C4-2B (cell line): ENCODE measurements at regions not wholly inside any gene's neighbourhood (a gene's known extent, or its start where the extent isn't known, plus 50 kb on each side); places are given as distances from the start of the nearest gene placed in this dataset.
"Not testable (repeated sequence)": the region's sequence is repeated elsewhere in the genome, so short reads cannot be mapped to it uniquely, and the experiment has no call there.

Experiments used
- H3K27ac ChIP-seq: fragments of 450-650 bp; 2 replicates; pipeline ENCODE4 v1.5.1; 2017
- CTCF ChIP-seq: fragments of 450-650 bp; conservative IDR thresholded peaks from 2 replicates; pipeline ENCODE4 v1.5.1; 2017; ENCODE audit warnings: mild to moderate bottlenecking
- ZFX ChIP-seq: fragments of 450-650 bp; IDR thresholded peaks from 2 replicates; pipeline ENCODE4 v1.6.1; 2017

DNA sequence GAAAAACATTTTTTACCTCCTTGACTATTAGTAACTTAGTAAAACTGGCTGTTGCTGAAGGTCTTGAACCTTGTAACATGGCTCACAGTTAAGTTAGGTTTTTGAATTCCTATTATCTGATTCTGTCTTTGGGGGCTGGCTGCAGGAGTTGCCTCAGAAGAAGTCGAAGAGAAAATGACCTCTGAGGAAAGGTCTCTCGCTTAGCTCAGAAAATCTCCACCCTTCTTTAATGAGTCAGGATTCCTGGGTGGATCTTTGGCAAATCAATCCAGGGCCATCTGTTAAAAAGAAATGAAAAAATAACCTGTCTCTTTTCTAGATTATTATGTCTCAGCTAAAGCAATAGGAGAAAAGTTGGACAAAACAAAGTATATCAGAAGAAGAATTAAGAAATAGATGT, 267.8 kb upstream of the SEMA3C start:
- TF ChIP-seq CTCF (no peak), ZFX (no peak)
- H3K27ac ChIP-seq = no peak overlapping the region

- no peak overlapping the region for H3K27ac ChIP-seq
- TF ChIP-seq ZFX (no peak), CTCF (no peak)
Measured at GRCh38 chr7:81185072-81185471, 266.2 kb upstream of the SEMA3C start.

DNA sequence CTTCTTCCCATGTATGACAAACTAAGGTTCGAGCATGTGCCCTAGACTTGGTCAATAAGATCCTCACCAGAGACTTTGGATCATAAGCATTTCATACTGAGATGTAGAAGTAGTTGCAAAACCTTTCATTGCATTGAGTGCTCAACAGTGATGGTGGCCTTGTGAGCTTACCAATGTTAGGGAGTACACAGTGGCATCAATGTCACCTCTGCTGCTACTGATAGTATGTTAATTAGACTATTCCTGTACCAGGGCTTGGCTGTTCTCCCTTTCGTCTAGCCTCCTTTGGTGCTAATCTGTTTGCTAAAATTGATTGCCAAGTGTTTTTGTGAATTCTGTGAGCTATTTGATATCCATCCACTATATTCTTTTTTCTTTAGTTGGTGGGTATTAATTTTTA, 264.5 kb upstream of the SEMA3C start:
- H3K27ac ChIP-seq = no peak overlapping the region
- no peak for TF ChIP-seq CTCF
- no peak for TF ChIP-seq ZFX

GRCh38 chr7:81182056-81182455, 263.2 kb upstream of the SEMA3C start:
- H3K27ac ChIP-seq = not testable (repeated sequence)

GRCh38 chr7:81181066-81181465, 262.2 kb upstream of the SEMA3C start:
- no peak overlapping the region for H3K27ac ChIP-seq
- no peak for TF ChIP-seq CTCF
- TF ChIP-seq ZFX = no peak

- TF ChIP-seq ZFX (no peak), CTCF (no peak)
- H3K27ac ChIP-seq = no peak overlapping the region
Measured at GRCh38 chr7:81180573-81180972, 261.7 kb upstream of the SEMA3C start.

DNA sequence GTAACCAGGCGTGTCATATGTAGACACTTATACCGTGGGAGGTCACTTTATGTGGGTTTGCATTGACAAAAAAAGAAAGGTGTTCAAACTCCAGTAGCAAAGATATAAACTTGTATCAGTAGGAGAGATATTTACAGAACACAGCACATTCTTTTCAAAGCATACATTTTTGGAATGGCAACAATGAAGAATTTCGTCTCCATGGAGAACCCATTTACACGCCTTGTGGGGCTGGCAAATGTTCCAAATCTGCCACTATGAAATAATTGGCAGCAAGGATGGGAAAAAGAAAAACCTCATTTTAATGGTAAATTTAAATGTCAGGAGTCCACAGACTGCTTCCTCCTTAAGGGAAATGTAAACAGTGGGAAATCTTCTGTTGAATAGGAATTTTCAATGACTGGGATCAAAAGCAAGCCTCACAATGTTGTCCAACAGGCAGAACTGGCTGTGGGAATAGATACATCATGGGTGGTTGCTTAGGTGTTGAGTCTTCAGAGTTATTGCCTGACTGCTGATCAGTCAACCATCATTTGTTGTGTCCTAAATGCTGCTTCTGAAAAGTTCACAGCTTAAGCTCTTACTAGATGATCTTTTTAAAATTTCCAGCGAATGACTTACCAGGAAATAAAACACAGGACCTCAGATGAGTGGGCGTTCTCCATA, 256.6 kb upstream of the SEMA3C start:
- TF ChIP-seq ZFX = no peak
- TF ChIP-seq CTCF = no peak

DNA sequence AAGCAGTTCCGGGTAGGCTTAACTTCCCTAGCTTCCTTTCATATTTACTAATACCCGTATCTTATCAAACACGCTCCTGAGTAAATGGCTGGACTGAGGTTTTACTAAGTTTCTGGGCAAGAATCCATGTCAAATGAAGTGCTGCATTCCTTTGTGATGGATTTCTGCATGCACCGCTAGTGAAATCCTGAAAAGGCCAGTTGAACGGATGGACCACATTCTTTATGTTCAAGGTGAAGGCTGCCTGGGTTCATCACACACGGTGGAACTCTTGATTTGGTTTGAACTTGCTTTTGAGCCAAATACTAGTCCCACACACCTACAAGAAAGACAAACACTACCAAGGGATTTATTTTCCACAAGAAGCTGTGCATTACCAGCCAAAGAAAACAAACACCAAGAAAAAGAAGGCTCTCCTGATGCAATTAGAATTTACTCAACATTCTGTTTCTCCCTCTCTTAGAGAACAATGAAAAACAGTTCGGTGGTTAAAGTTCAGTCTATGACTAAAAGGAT, 255.0 kb upstream of the SEMA3C start:
- no peak overlapping the region for H3K27ac ChIP-seq
- TF ChIP-seq ZFX = no peak
- no peak for TF ChIP-seq CTCF

More for the DNA sequence above, 256.6 kb upstream of the SEMA3C start:
- H3K27ac ChIP-seq = no peak overlapping the region
